ENCODE measurements at regions not wholly inside any gene's neighbourhood (a gene's known extent, or its start where the extent isn't known, plus 50 kb on each side); places are given as distances from the start of the nearest gene placed in this dataset.

GRCh38 chr11:80778432-80778831 is 1337.6 kb upstream of the TENM4 start:
- TF ChIP-seq CTCF (IDR thresholded peaks at IDR 0.05), result no peak
- TF ChIP-seq POLR2A (IDR thresholded peaks at IDR 0.05), result no peak

Measured in sigmoid colon (tissue), 3 donors.